Esophagus squamous epithelium (tissue), 5 donors: ENCODE measurements at regions not wholly inside any gene's neighbourhood (a gene's known extent, or its start where the extent isn't known, plus 50 kb on each side); places are given as distances from the start of the nearest gene placed in this dataset.

ENCODE experiments used
- DNase-seq: peaks from one replicate; lab custom pipeline; 2025; lab: John Stamatoyannopoulos, UW
- H3K27ac ChIP-seq, 4 donors: fragments of 200-600 bp; sonication (generic); one replicate each; pipeline ENCODE4 v1.5.1; 2016 to 2019; ENCODE audit warnings: mild to moderate bottlenecking in 1 of 4
- H3K27me3 ChIP-seq, 4 donors: fragments of 200-600 bp; sonication (generic); 1 replicate in 3 of 4; 2 replicates in 1 of 4; pipeline versions ENCODE4 v1.5.1 to v1.6.0; 2017 to 2021; ENCODE audit warnings: antibody characterized with exemption in 1 of 4
- H3K36me3 ChIP-seq, 3 donors: fragments of 200-600 bp; sonication (generic); one replicate each; pipeline ENCODE4 v1.5.1; 2016 to 2019
- H3K4me1 ChIP-seq, 3 donors: fragments of 200-600 bp; sonication (generic); one replicate each; pipeline ENCODE4 v1.5.1; 2017 to 2019
- H3K4me3 ChIP-seq, 4 donors: fragments of 200-600 bp; sonication (generic); 1 replicate in 3 of 4; 2 replicates in 1 of 4; pipeline ENCODE4 v1.5.1; 2016 to 2019; ENCODE audit warnings: mild to moderate bottlenecking in 2 of 4, moderate library complexity in 1 of 4
- H3K9me3 ChIP-seq, 3 donors: fragments of 200-600 bp; sonication (generic); one replicate each; pipeline ENCODE4 v1.5.1; 2016 to 2019
- POLR2A ChIP-seq, 4 donors: fragments of 450-650 bp; IDR thresholded peaks; one replicate each; pipeline ENCODE4 v1.6.1; 2017; ENCODE audit warnings: antibody characterized with exemption in 4 of 4, mild to moderate bottlenecking in 4 of 4, moderate library complexity in 3 of 4
- WGBS, 2 donors: methylation state at CpG; one replicate each; pipeline ENCODE4 v1.1.5; 2018; 5-methylcytosine and 5-hydroxymethylcytosine counted together
- intact Hi-C: fragments of 100-400 bp; cut with DNase I; formaldehyde crosslinking; loops from one replicate; pipeline ENCODE4 v1.15.0; 2022
- TF ChIP-seq, protein P1 (sequence below), 6 experiments: fragments of 450-650 bp in 4 of 6; fragments of 200-600 bp in 2 of 6; sonication (generic) in 2 of 6; IDR thresholded peaks; one replicate each; pipeline ENCODE4 v1.5.1; 2016 to 2019; ENCODE audit warnings: antibody characterized with exemption in 6 of 6, mild to moderate bottlenecking in 4 of 6, moderate library complexity in 4 of 6
- donor health status: DM: yes; HTN: yes; CAD: no.

DNA sequence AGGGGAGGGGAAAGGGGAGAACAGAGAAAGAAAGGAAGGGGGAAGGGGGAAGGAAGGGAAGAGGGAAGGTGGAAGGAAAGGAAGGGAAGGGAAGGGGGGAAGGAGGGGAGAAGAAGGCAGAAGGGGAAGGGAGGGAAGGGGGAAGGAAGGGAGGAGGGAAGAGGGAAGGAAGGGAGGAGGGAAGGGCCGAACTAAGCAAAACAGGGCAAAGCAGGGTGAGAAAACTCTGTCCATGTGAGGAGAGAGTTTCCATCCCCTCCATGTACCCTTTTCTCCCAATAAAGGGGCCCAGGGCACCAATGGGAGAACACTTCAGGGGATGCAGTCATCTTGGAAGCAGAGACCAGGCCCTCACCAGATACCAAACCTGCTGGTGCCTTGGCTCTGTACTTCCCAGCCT lies 256.8 kb upstream of the CDH5 start:
- Histone ChIP-seq H3K27me3 (no peaks in the 10 kb centered on the region), H3K9me3 (no peaks in the 10 kb centered on the region), H3K27ac (no peak overlapping the region), H3K36me3 (no peaks in the 10 kb centered on the region), H3K4me1 (no peaks in the 10 kb centered on the region), H3K4me3 (no peak overlapping the region)
- intact Hi-C loops: no loop called here
- no peak for DNase-seq
- TF ChIP-seq, protein P1, sequence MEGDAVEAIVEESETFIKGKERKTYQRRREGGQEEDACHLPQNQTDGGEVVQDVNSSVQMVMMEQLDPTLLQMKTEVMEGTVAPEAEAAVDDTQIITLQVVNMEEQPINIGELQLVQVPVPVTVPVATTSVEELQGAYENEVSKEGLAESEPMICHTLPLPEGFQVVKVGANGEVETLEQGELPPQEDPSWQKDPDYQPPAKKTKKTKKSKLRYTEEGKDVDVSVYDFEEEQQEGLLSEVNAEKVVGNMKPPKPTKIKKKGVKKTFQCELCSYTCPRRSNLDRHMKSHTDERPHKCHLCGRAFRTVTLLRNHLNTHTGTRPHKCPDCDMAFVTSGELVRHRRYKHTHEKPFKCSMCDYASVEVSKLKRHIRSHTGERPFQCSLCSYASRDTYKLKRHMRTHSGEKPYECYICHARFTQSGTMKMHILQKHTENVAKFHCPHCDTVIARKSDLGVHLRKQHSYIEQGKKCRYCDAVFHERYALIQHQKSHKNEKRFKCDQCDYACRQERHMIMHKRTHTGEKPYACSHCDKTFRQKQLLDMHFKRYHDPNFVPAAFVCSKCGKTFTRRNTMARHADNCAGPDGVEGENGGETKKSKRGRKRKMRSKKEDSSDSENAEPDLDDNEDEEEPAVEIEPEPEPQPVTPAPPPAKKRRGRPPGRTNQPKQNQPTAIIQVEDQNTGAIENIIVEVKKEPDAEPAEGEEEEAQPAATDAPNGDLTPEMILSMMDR (IDR thresholded peaks at IDR 0.05): no peak
- TF ChIP-seq POLR2A (IDR thresholded peaks at IDR 0.05): no peak
- WGBS, 2 donors: 73% methylated on average over 1 of the region's 1 CpG

DNA sequence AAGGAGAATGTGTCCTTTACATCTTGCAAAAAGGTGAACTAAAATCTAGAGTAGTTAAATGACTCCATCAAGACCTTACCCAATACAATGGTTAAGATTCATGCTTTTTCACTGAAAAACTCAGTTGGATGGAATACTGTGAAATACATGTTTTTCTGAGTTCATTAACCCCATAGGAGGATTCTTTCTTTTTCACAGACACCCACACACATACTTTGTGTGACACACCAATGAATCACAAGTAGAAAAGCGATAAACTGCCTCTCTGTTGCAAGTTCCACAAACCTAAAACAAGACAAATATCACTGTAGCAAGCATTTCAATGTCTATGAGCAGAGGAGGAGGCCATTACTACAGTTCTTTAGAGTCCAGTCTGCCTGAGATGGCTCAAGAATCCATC lies 258.8 kb upstream of the CDH5 start:
- Histone ChIP-seq H3K36me3 (no peaks in the 10 kb centered on the region), H3K4me1 (no peaks in the 10 kb centered on the region), H3K9me3 (no peaks in the 10 kb centered on the region), H3K27me3 (no peaks in the 10 kb centered on the region), H3K4me3 (no peak overlapping the region), H3K27ac (no peak overlapping the region)
- WGBS, 2 donors: 33 to 36% methylated on average over 1 of the region's 1 CpG
- TF ChIP-seq POLR2A (IDR thresholded peaks at IDR 0.05): no peak
- TF ChIP-seq, protein P1 (IDR thresholded peaks at IDR 0.05): no peak
- intact Hi-C loops: no loop called here
- no peak for DNase-seq

DNA sequence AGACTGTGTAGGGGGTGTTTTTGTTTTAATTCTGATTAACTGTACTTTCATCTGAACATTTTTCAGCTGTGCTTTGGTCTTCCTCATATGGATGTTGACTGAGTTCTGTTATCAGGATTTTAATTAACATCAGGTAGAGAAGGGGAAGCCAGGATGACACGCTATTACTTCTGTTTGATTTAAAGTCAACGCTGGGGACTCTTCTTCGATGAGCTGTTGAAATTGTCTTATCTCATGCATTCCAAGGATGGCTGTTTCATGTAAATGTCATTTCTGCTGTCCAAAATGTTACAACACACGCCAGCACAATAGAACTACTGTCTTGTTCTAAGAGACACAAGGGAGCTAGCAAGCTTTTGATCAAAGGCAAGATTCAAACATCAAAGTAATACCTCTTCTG lies 263.3 kb upstream of the CDH5 start:
- 48 to 61% methylated on average over 4 of the region's 4 CpGs for WGBS, 2 donors

DNA sequence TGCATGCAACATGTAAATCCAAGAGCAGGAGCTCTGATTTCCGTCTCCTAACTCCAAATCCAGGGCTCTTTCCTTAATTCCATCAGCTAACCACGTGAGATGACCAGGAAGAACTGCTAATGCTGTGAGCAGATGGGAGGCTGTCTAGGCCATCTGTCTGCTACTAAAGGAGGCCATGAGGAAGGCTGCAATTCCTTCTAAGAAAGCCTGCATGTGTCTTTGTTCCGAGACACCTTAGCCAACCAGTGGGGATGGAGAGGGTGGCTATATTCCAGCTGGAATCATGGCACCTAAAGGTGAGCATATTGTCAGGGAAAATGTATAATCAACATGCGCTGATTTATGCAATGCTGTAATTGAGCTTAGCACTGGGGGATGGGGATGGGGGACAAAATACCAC lies 267.2 kb upstream of the CDH5 start:
- Histone ChIP-seq H3K4me1 (no peaks in the 10 kb centered on the region), H3K9me3 (no peaks in the 10 kb centered on the region), H3K27me3 (no peaks in the 10 kb centered on the region), H3K27ac (no peak overlapping the region), H3K36me3 (no peaks in the 10 kb centered on the region), H3K4me3 (no peak overlapping the region)
- WGBS, 2 donors: 82 to 83% methylated on average over 4 of the region's 4 CpGs
- TF ChIP-seq POLR2A (IDR thresholded peaks at IDR 0.05): no peak
- TF ChIP-seq, protein P1 (IDR thresholded peaks at IDR 0.05): no peak
- intact Hi-C loops: no loop called here
- DNase-seq: no peak

More for the DNA sequence above, 263.3 kb upstream of the CDH5 start:
- H3K27me3 ChIP-seq: no peaks in the 10 kb centered on the region
- no peaks in the 10 kb centered on the region for H3K4me1 ChIP-seq
- DNase-seq: no peak
- no peak overlapping the region for H3K27ac ChIP-seq
- no peak for TF ChIP-seq POLR2A (IDR thresholded peaks at IDR 0.05)
- TF ChIP-seq, protein P1 (IDR thresholded peaks at IDR 0.05): no peak
- no peaks in the 10 kb centered on the region for H3K9me3 ChIP-seq
- H3K4me3 ChIP-seq: no peak overlapping the region
- H3K36me3 ChIP-seq: no peaks in the 10 kb centered on the region
- intact Hi-C loops: no loop called here

DNA sequence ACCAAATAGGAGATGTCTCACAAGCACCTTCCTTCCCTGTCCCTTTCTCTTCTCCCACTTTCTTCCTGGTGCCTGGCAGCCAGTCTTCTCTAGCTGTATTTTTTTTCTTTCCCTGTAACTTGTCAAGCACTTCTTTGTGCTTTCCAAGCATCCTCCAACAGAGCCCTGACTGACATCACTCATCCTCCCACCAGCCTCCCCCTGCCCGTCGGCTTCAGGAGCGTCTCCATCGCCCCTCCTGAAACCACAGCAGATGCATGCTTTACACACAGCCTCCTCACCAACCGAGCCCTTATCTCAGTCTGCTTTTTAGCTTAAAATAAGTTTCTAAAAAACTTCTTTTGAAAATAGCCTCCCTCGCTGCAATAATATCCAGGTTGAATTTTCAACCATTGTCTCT lies 268.7 kb upstream of the CDH5 start:
- Histone ChIP-seq H3K9me3 (no peaks in the 10 kb centered on the region), H3K4me1 (no peaks in the 10 kb centered on the region), H3K27me3 (no peaks in the 10 kb centered on the region), H3K36me3 (no peaks in the 10 kb centered on the region), H3K27ac (no peak overlapping the region), H3K4me3 (no peak overlapping the region)
- intact Hi-C loops: no loop called here
- DNase-seq: no peak
- WGBS, 2 donors: 73% methylated on average over 6 of the region's 6 CpGs
- TF ChIP-seq, protein P1 (IDR thresholded peaks at IDR 0.05): no peak
- TF ChIP-seq POLR2A (IDR thresholded peaks at IDR 0.05): no peak
